Keratinocyte (primary cell): ENCODE measurements at regions not wholly inside any gene's neighbourhood (a gene's known extent, or its start where the extent isn't known, plus 50 kb on each side); places are given as distances from the start of the nearest gene placed in this dataset.

Experiments used
- DNase-seq: peaks from one replicate; pipeline ENCODE4 v3.0.0-alpha.2; 2011; ENCODE audit warnings: low read depth, missing footprints, low spot score
- FAIRE-seq: peaks from 2 replicates; lab custom pipeline; 2011; peaks lifted over from hg19 to GRCh38; lab: Jason Lieb, UNC
- H2AFZ ChIP-seq: 2 replicates; pipeline ENCODE4 v1.6.0; 2012; ENCODE audit warnings: low read length, control low read depth, inconsistent platforms; ENCODE audit not compliant: control insufficient read depth
- H3K27ac ChIP-seq: 2 replicates; pipeline ENCODE4 v1.5.1; 2011; ENCODE audit warnings: low read length; ENCODE audit not compliant: control insufficient read depth, insufficient read depth
- H3K27me3 ChIP-seq: 3 replicates; pipeline ENCODE4 v1.6.0; 2011; ENCODE audit warnings: low read length; ENCODE audit not compliant: control insufficient read depth, insufficient read depth; ENCODE audit errors: extremely low read depth
- H3K36me3 ChIP-seq, 2 experiments: 2 replicates in 1 of 2; 3 replicates in 1 of 2; pipeline ENCODE4 v1.5.1; 2011; ENCODE audit warnings: low read length in 2 of 2, mild to moderate bottlenecking in 1 of 2; ENCODE audit not compliant: control insufficient read depth in 2 of 2, insufficient read depth in 2 of 2; ENCODE audit errors: extremely low read depth in 1 of 2
- H3K4me1 ChIP-seq: 3 replicates; pipeline ENCODE4 v1.5.1; 2011; ENCODE audit warnings: low read length; ENCODE audit not compliant: control insufficient read depth, insufficient read depth; ENCODE audit errors: extremely low read depth
- H3K4me2 ChIP-seq: 3 replicates; pipeline ENCODE4 v1.6.0; 2011; ENCODE audit warnings: low read depth, low read length; ENCODE audit not compliant: control insufficient read depth, insufficient read depth; ENCODE audit errors: extremely low read depth
- H3K4me3 ChIP-seq, 3 experiments: fragments of 200-600 bp in 1 of 3; sonication (generic) in 1 of 3; 2 replicates in 2 of 3; 3 replicates in 1 of 3; pipeline ENCODE4 v1.5.1; 2011 to 2016; ENCODE audit warnings: low read length in 3 of 3, mild to moderate bottlenecking in 3 of 3, control low read depth in 2 of 3, inconsistent platforms in 1 of 3, low read depth in 1 of 3, mixed read lengths in 1 of 3, mixed run types in 1 of 3, moderate library complexity in 1 of 3; ENCODE audit not compliant: control insufficient read depth in 2 of 3, insufficient read depth in 2 of 3; ENCODE audit errors: extremely low read depth in 1 of 3
- H3K79me2 ChIP-seq: 2 replicates; pipeline ENCODE4 v1.6.0; 2012; ENCODE audit warnings: low read length; ENCODE audit not compliant: control insufficient read depth, insufficient read depth
- H3K9ac ChIP-seq: 3 replicates; pipeline ENCODE4 v1.6.0; 2011; ENCODE audit warnings: low read length; ENCODE audit not compliant: control insufficient read depth, insufficient read depth; ENCODE audit errors: extremely low read depth
- H3K9me1 ChIP-seq: 3 replicates; pipeline ENCODE4 v1.6.0; 2011; ENCODE audit warnings: low read length; ENCODE audit not compliant: control insufficient read depth, insufficient read depth; ENCODE audit errors: extremely low read depth
- H3K9me3 ChIP-seq: 2 replicates; pipeline ENCODE4 v1.5.1; 2012; ENCODE audit warnings: low read depth, low read length; ENCODE audit not compliant: control insufficient read depth
- H4K20me1 ChIP-seq: 3 replicates; pipeline ENCODE4 v1.6.0; 2011; ENCODE audit warnings: low read length; ENCODE audit not compliant: control insufficient read depth, insufficient read depth; ENCODE audit errors: extremely low read depth
- EZH2 ChIP-seq: IDR thresholded peaks from one replicate; pipeline ENCODE4 v1.6.1; 2012; ENCODE audit warnings: inconsistent platforms, mild to moderate bottlenecking, low read length, moderate library complexity
- dilution Hi-C: fragments of 300-500 bp; cut with MboI; formaldehyde crosslinking; loops from one replicate; pipeline ENCODE4 v1.7.0; 2020; ENCODE audit warnings: low sequenced_read_pairs; ENCODE audit not compliant: extremely low pct_ligation_motif_present
- TF ChIP-seq, protein P1 (sequence below), 3 experiments: IDR thresholded peaks in 1 of 3; conservative IDR thresholded peaks in 1 of 3; optimal IDR thresholded peaks in 1 of 3; 2 replicates in 2 of 3; 3 replicates in 1 of 3; pipeline versions ENCODE3 to v1.5.1; 2011; ENCODE audit warnings: low read length in 3 of 3, mild to moderate bottlenecking in 3 of 3, moderate library complexity in 2 of 3, control low read depth in 1 of 3, inconsistent platforms in 1 of 3; ENCODE audit not compliant: insufficient read depth in 2 of 3; ENCODE audit errors: extremely low read depth in 1 of 3

DNA sequence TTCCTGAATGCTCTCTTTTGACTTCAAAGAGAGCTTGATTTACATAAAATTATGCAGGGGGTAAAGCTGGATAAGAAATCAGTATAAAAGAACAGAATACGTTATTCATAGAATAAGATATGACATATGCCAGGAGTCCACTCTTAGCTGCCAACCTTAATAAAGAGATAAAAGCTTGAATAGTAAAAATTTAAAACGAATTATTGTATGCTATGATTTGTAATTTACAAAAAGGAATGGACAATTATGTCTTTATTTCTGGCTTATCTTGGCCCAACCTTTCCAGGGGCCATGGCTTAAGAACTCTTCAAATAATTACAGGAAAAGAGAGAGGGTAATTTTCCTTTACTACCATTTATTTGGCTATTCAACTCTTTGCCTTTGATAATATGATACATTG, 192.2 kb upstream of the ITM2A start:
- Histone ChIP-seq H3K4me1 (no peaks in the 10 kb centered on the region), H3K79me2 (no peaks in the 10 kb centered on the region), H3K9ac (no peak overlapping the region), H3K27ac (no peak overlapping the region), H3K9me3 (no peaks in the 10 kb centered on the region), H3K36me3 (no peaks in the 10 kb centered on the region), H2AFZ (no peak overlapping the region), H3K27me3 (no peaks in the 10 kb centered on the region), H3K9me1 (no peaks in the 10 kb centered on the region), H3K4me3 (no peak overlapping the region), H4K20me1 (no peaks in the 10 kb centered on the region), H3K4me2 (no peak overlapping the region)
- TF ChIP-seq, protein P1, sequence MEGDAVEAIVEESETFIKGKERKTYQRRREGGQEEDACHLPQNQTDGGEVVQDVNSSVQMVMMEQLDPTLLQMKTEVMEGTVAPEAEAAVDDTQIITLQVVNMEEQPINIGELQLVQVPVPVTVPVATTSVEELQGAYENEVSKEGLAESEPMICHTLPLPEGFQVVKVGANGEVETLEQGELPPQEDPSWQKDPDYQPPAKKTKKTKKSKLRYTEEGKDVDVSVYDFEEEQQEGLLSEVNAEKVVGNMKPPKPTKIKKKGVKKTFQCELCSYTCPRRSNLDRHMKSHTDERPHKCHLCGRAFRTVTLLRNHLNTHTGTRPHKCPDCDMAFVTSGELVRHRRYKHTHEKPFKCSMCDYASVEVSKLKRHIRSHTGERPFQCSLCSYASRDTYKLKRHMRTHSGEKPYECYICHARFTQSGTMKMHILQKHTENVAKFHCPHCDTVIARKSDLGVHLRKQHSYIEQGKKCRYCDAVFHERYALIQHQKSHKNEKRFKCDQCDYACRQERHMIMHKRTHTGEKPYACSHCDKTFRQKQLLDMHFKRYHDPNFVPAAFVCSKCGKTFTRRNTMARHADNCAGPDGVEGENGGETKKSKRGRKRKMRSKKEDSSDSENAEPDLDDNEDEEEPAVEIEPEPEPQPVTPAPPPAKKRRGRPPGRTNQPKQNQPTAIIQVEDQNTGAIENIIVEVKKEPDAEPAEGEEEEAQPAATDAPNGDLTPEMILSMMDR (optimal IDR thresholded peaks at IDR 0.05 in 1 of 3, IDR thresholded peaks at IDR 0.05 in 1 of 3, conservative IDR thresholded peaks at IDR 0.05 in 1 of 3; ENCODE audit: extremely low read depth in 1 of 3, insufficient read depth in 2 of 3, low read length in 3 of 3), result no peak
- no peak for TF ChIP-seq EZH2
- DNase-seq, result no peak
- FAIRE-seq, result no peak
- dilution Hi-C loops, result no loop called here

DNA sequence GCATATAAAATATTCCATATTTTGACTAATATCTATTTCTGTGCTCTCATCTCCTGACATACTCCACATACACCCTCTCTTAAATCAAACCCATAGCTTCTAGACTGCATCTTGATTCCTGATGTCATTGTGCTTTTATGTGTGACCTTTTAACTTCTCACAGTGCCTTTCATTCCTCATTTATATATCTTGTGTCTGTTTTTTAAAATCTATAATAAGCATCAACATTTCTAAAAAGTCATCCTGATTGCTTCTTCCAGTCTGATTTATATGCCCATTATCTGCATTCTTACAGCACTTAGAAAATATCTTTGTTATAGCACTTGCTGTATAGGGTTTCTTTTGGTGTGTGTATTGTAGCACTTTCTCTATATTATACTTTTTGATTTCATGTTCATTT, 190.1 kb upstream of the ITM2A start:
- Histone ChIP-seq H3K9me3 (no peaks in the 10 kb centered on the region), H3K4me3 (no peak overlapping the region), H2AFZ (no peak overlapping the region), H3K4me1 (no peaks in the 10 kb centered on the region), H3K9me1 (no peaks in the 10 kb centered on the region), H3K4me2 (no peak overlapping the region), H3K27ac (no peak overlapping the region), H3K79me2 (no peaks in the 10 kb centered on the region), H3K36me3 (no peaks in the 10 kb centered on the region), H3K27me3 (no peaks in the 10 kb centered on the region), H3K9ac (no peak overlapping the region), H4K20me1 (no peaks in the 10 kb centered on the region)
- no peak for TF ChIP-seq EZH2
- TF ChIP-seq, protein P1 (optimal IDR thresholded peaks at IDR 0.05 in 1 of 3, IDR thresholded peaks at IDR 0.05 in 1 of 3, conservative IDR thresholded peaks at IDR 0.05 in 1 of 3; ENCODE audit: extremely low read depth in 1 of 3, insufficient read depth in 2 of 3, low read length in 3 of 3), result no peak
- DNase-seq (no peak), FAIRE-seq (no peak)
- dilution Hi-C loops, result no loop called here
